ENCODE measurements at regions not wholly inside any gene's neighbourhood (a gene's known extent, or its start where the extent isn't known, plus 50 kb on each side); places are given as distances from the start of the nearest gene placed in this dataset.

DNA sequence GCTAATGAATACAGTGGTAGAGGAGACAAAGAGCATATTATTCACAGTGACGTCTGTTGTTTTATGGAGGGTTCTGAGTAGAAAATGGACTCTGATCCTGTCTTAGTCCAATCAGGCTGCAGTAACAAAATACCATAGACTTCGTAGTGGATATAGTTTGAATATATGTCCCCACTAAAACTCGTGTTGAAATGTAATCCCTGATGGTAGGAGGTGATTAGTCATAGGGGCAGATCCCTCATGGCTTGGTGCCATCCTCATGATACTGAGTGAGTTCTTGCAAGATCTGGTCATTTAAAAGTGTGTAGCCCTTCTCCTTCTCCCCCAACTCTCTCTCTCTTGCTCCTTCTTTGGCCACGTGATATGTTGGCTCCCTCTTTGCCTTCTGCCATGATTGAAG lies 82.5 kb downstream of the CD83 start:
- Histone ChIP-seq H3K9me2 (no peaks in the 10 kb centered on the region), H3K9me3 (no peaks in the 10 kb centered on the region), H3K4me2 (no peak overlapping the region), H4K20me1 (ENCODE audit: insufficient read depth) (no peaks in the 10 kb centered on the region), H2AFZ (ENCODE audit: low read depth) (no peak overlapping the region), H3K27ac (ENCODE audit: low read depth in 2 of 2, low read length in 1 of 2) (no peak overlapping the region), H3K4me1 (ENCODE audit: control insufficient read depth in 1 of 2, insufficient read depth in 2 of 2, low read depth in 1 of 2, low read length in 1 of 2) (no peaks in the 10 kb centered on the region), H3K9ac (no peak overlapping the region), H3K4me3 (ENCODE audit: low read depth in 2 of 2, low read length in 1 of 2) (no peak overlapping the region), H3K79me2 (ENCODE audit: insufficient read depth) (no peaks in the 10 kb centered on the region), H3F3A (replicated peaks; ENCODE audit: insufficient read depth) (no peaks in the 10 kb centered on the region), H3K27me3 (ENCODE audit: insufficient read depth) (no peaks in the 10 kb centered on the region; the same call in 1 of the 2 replicates), H3K36me3 (replicated peaks in 1 of 2; ENCODE audit: control insufficient read depth in 1 of 2, insufficient read depth in 2 of 2, low read length in 1 of 2) (no peaks in the 10 kb centered on the region)
- CTCF ChIA-PET, result no interaction called here
- POLR2A ChIA-PET, result no interaction called here
- no peak for TF ChIP-seq NRF1 (IDR thresholded peaks at IDR 0.05; ENCODE audit: low read depth, low read length)
- TF ChIP-seq, protein P1, sequence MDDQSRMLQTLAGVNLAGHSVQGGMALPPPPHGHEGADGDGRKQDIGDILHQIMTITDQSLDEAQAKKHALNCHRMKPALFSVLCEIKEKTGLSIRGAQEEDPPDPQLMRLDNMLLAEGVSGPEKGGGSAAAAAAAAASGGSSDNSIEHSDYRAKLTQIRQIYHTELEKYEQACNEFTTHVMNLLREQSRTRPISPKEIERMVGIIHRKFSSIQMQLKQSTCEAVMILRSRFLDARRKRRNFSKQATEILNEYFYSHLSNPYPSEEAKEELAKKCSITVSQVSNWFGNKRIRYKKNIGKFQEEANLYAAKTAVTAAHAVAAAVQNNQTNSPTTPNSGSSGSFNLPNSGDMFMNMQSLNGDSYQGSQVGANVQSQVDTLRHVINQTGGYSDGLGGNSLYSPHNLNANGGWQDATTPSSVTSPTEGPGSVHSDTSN (IDR thresholded peaks at IDR 0.05), result no peak
- TF ChIP-seq, protein P2, sequence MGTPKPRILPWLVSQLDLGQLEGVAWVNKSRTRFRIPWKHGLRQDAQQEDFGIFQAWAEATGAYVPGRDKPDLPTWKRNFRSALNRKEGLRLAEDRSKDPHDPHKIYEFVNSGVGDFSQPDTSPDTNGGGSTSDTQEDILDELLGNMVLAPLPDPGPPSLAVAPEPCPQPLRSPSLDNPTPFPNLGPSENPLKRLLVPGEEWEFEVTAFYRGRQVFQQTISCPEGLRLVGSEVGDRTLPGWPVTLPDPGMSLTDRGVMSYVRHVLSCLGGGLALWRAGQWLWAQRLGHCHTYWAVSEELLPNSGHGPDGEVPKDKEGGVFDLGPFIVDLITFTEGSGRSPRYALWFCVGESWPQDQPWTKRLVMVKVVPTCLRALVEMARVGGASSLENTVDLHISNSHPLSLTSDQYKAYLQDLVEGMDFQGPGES (IDR thresholded peaks at IDR 0.05; ENCODE audit: low read depth, low read length), result no peak
- no peak for TF ChIP-seq TCF12 (IDR thresholded peaks at IDR 0.05)
- TF ChIP-seq YY1 (IDR thresholded peaks at IDR 0.05; ENCODE audit: low read depth), result no peak
- TF ChIP-seq SIN3A (IDR thresholded peaks at IDR 0.05; ENCODE audit: borderline replicate concordance, low read depth, low read length), result no peak
- no peak for TF ChIP-seq JUND (IDR thresholded peaks at IDR 0.05)
- DNase-seq, result no peak
- WGBS (ENCODE audit: low lambda C conversion rate), result 41% methylated on average over 4 of the region's 4 CpGs

DNA sequence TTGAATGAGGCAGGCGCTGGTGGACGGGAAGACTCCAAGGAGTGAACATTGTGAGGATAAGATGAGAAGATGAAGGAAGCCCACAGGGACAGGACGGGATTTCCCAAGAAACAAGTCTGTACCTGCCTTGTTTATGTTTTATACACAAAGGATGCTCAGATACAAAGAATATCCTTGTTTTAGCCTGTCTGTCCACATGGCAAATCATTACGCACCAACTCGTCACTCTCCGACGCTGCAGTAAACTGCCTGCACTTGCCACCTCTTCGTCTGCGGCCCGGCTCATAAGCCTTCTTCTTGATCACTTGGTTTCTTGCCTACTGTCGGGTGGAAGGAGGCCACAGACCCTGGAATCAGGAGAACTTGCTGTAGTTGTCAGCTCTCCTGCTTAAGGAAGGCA lies 85.4 kb downstream of the CD83 start:
- Histone ChIP-seq H3K9me3 (no peaks in the 10 kb centered on the region), H3K79me2 (ENCODE audit: insufficient read depth) (no peaks in the 10 kb centered on the region), H3K9ac (no peak overlapping the region), H3K4me1 (ENCODE audit: control insufficient read depth in 1 of 2, insufficient read depth in 2 of 2, low read depth in 1 of 2, low read length in 1 of 2) (no peaks in the 10 kb centered on the region), H3K27ac (ENCODE audit: low read depth in 2 of 2, low read length in 1 of 2) (no peak overlapping the region), H3K27me3 (ENCODE audit: insufficient read depth) (no peaks in the 10 kb centered on the region; the same call in 1 of the 2 replicates), H3F3A (replicated peaks; ENCODE audit: insufficient read depth) (no peaks in the 10 kb centered on the region), H2AFZ (ENCODE audit: low read depth) (no peak overlapping the region), H3K4me3 (ENCODE audit: low read depth in 2 of 2, low read length in 1 of 2) (no peak overlapping the region), H4K20me1 (ENCODE audit: insufficient read depth) (no peaks in the 10 kb centered on the region), H3K4me2 (no peak overlapping the region), H3K36me3 (replicated peaks in 1 of 2; ENCODE audit: control insufficient read depth in 1 of 2, insufficient read depth in 2 of 2, low read length in 1 of 2) (no peaks in the 10 kb centered on the region), H3K9me2 (no peaks in the 10 kb centered on the region)
- 64% methylated on average over 11 of the region's 11 CpGs for WGBS (ENCODE audit: low lambda C conversion rate)
- ChIA-PET CTCF (interaction anchor here (2.2 kb wide), 1 partner anchor 7 kb away, joined by 5 read pairs; no protein-coding TSS in a partner anchor), POLR2A (no interaction called here)
- no peak for DNase-seq
- TF ChIP-seq NRF1 (IDR thresholded peaks at IDR 0.05; ENCODE audit: low read depth, low read length), result no peak
- TF ChIP-seq, protein P3, sequence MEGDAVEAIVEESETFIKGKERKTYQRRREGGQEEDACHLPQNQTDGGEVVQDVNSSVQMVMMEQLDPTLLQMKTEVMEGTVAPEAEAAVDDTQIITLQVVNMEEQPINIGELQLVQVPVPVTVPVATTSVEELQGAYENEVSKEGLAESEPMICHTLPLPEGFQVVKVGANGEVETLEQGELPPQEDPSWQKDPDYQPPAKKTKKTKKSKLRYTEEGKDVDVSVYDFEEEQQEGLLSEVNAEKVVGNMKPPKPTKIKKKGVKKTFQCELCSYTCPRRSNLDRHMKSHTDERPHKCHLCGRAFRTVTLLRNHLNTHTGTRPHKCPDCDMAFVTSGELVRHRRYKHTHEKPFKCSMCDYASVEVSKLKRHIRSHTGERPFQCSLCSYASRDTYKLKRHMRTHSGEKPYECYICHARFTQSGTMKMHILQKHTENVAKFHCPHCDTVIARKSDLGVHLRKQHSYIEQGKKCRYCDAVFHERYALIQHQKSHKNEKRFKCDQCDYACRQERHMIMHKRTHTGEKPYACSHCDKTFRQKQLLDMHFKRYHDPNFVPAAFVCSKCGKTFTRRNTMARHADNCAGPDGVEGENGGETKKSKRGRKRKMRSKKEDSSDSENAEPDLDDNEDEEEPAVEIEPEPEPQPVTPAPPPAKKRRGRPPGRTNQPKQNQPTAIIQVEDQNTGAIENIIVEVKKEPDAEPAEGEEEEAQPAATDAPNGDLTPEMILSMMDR (IDR thresholded peaks at IDR 0.05), result no peak
- TF ChIP-seq JUND (IDR thresholded peaks at IDR 0.05), result no peak
- no peak for TF ChIP-seq TEAD4 (IDR thresholded peaks at IDR 0.05; ENCODE audit: borderline replicate concordance, insufficient read depth)
- no peak for TF ChIP-seq RCOR1 (IDR thresholded peaks at IDR 0.05; ENCODE audit: low read length)
- TF ChIP-seq, protein P4, sequence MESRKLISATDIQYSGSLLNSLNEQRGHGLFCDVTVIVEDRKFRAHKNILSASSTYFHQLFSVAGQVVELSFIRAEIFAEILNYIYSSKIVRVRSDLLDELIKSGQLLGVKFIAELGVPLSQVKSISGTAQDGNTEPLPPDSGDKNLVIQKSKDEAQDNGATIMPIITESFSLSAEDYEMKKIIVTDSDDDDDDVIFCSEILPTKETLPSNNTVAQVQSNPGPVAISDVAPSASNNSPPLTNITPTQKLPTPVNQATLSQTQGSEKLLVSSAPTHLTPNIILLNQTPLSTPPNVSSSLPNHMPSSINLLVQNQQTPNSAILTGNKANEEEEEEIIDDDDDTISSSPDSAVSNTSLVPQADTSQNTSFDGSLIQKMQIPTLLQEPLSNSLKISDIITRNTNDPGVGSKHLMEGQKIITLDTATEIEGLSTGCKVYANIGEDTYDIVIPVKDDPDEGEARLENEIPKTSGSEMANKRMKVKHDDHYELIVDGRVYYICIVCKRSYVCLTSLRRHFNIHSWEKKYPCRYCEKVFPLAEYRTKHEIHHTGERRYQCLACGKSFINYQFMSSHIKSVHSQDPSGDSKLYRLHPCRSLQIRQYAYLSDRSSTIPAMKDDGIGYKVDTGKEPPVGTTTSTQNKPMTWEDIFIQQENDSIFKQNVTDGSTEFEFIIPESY (IDR thresholded peaks at IDR 0.05; ENCODE audit: borderline replicate concordance, low read depth), result no peak
- TF ChIP-seq, protein P2 (IDR thresholded peaks at IDR 0.05; ENCODE audit: low read depth, low read length), result no peak
- TF ChIP-seq, protein P1 (IDR thresholded peaks at IDR 0.05), result no peak
- no peak for TF ChIP-seq MXI1 (IDR thresholded peaks at IDR 0.05; ENCODE audit: low read depth, low read length)
- TF ChIP-seq, protein P5, sequence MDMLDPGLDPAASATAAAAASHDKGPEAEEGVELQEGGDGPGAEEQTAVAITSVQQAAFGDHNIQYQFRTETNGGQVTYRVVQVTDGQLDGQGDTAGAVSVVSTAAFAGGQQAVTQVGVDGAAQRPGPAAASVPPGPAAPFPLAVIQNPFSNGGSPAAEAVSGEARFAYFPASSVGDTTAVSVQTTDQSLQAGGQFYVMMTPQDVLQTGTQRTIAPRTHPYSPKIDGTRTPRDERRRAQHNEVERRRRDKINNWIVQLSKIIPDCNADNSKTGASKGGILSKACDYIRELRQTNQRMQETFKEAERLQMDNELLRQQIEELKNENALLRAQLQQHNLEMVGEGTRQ (IDR thresholded peaks at IDR 0.05; ENCODE audit: borderline replicate concordance, low read depth, low read length), result no peak
- TF ChIP-seq GABPA (IDR thresholded peaks at IDR 0.05; ENCODE audit: low read depth), result no peak
- TF ChIP-seq RAD21 (IDR thresholded peaks at IDR 0.05; ENCODE audit: low read length), result no peak
- no peak for TF ChIP-seq FOXM1 (IDR thresholded peaks at IDR 0.05; ENCODE audit: low read depth)
- TF ChIP-seq, protein P6, sequence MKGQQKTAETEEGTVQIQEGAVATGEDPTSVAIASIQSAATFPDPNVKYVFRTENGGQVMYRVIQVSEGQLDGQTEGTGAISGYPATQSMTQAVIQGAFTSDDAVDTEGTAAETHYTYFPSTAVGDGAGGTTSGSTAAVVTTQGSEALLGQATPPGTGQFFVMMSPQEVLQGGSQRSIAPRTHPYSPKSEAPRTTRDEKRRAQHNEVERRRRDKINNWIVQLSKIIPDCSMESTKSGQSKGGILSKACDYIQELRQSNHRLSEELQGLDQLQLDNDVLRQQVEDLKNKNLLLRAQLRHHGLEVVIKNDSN (IDR thresholded peaks at IDR 0.05; ENCODE audit: borderline replicate concordance, low read depth), result no peak

Data from SK-N-SH (cell line).